Astrocyte (in vitro differentiated cells and primary cell): ENCODE measurements at regions not wholly inside any gene's neighbourhood (a gene's known extent, or its start where the extent isn't known, plus 50 kb on each side); places are given as distances from the start of the nearest gene placed in this dataset.

Source experiments
- DNase-seq: peaks from one replicate; pipeline ENCODE4 v3.0.0-alpha.2; 2010; ENCODE audit warnings: low read depth
- FAIRE-seq: peaks from 2 replicates; lab custom pipeline; 2011; peaks lifted over from hg19 to GRCh38; lab: Jason Lieb, UNC
- H2AFZ ChIP-seq: 2 replicates; pipeline ENCODE4 v1.6.0; 2012; ENCODE audit warnings: low read depth, low read length, inconsistent platforms
- H3K27ac ChIP-seq: 2 replicates; pipeline ENCODE4 v1.5.1; 2011; ENCODE audit warnings: low read depth, low read length, inconsistent platforms
- H3K27me3 ChIP-seq: 2 replicates; pipeline ENCODE4 v1.6.0; 2011; ENCODE audit warnings: low read length, inconsistent platforms; ENCODE audit not compliant: insufficient read depth
- H3K36me3 ChIP-seq: 2 replicates; pipeline ENCODE4 v1.5.1; 2011; ENCODE audit warnings: low read length, inconsistent platforms; ENCODE audit not compliant: insufficient read depth
- H3K4me1 ChIP-seq: 2 replicates; pipeline ENCODE4 v1.5.1; 2011; ENCODE audit warnings: low read length, inconsistent platforms; ENCODE audit not compliant: insufficient read depth
- H3K4me2 ChIP-seq: 2 replicates; pipeline ENCODE4 v1.6.0; 2012; ENCODE audit warnings: low read length, inconsistent platforms
- H3K4me3 ChIP-seq: 2 replicates; pipeline ENCODE4 v1.5.1; 2011; ENCODE audit warnings: low read depth, mild to moderate bottlenecking, low read length, inconsistent platforms; ENCODE audit not compliant: insufficient read depth
- H3K79me2 ChIP-seq: 2 replicates; pipeline ENCODE4 v1.6.0; 2012; ENCODE audit warnings: mild to moderate bottlenecking, low read length, inconsistent platforms; ENCODE audit not compliant: insufficient read depth
- H3K9ac ChIP-seq: 2 replicates; pipeline ENCODE4 v1.6.0; 2012; ENCODE audit warnings: mild to moderate bottlenecking, low read length, inconsistent platforms
- H3K9me3 ChIP-seq: 2 replicates; pipeline ENCODE4 v1.5.1; 2012; ENCODE audit warnings: low read depth, mild to moderate bottlenecking, low read length, inconsistent platforms; ENCODE audit not compliant: insufficient read depth
- H4K20me1 ChIP-seq: 2 replicates; pipeline ENCODE4 v1.6.0; 2012; ENCODE audit warnings: low read length, inconsistent platforms; ENCODE audit not compliant: insufficient read depth
- H3K27ac Mint-ChIP-seq: one replicate; pipeline ENCODE4 v1.8.0; 2021; ENCODE audit warnings: mild to moderate bottlenecking, mixed read lengths; ENCODE audit not compliant: unreplicated experiment
- H3K27me3 Mint-ChIP-seq: one replicate; pipeline ENCODE4 v1.8.0; 2021; ENCODE audit warnings: low read depth, mixed read lengths; ENCODE audit not compliant: unreplicated experiment
- H3K36me3 Mint-ChIP-seq: one replicate; pipeline ENCODE4 v1.8.0; 2021; ENCODE audit warnings: low read depth, mixed read lengths; ENCODE audit not compliant: unreplicated experiment
- H3K4me1 Mint-ChIP-seq: one replicate; pipeline ENCODE4 v1.8.0; 2021; ENCODE audit warnings: low read depth, mixed read lengths; ENCODE audit not compliant: unreplicated experiment
- H3K4me3 Mint-ChIP-seq: one replicate; pipeline ENCODE4 v1.8.0; 2021; ENCODE audit warnings: mild to moderate bottlenecking, moderate library complexity, mixed read lengths; ENCODE audit not compliant: unreplicated experiment
- H3K9me3 Mint-ChIP-seq: one replicate; pipeline ENCODE4 v1.8.0; 2021; ENCODE audit warnings: mild to moderate bottlenecking, mixed read lengths; ENCODE audit not compliant: unreplicated experiment
- EZH2 ChIP-seq: IDR thresholded peaks from 2 replicates; pipeline ENCODE4 v1.6.1; 2012; ENCODE audit warnings: mild to moderate bottlenecking, low read length, inconsistent platforms; ENCODE audit not compliant: insufficient read depth
- TF ChIP-seq, protein P1 (sequence below): IDR thresholded peaks from 2 replicates; pipeline ENCODE4 v1.5.1; 2011; ENCODE audit warnings: low read depth, mild to moderate bottlenecking, inconsistent platforms, low read length, moderate library complexity; ENCODE audit not compliant: insufficient read depth

DNA sequence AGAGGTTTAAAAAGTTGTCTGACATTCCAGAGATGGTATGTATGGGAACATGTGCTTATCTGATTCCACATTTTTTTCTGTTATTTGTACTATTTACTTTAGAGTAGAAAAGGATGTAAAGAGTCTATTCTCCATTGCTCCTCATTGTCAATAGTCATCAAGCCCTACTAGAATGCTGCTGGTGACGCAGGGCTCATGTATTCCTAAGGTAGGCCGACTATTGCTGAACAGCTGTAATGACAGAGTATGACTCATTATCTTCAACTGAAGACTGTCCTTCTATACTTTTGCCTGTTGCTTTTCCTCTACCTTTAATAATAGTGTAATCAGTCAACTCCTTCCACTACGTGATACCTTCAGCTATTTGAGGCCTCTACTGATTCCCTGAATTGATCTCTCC is 509.1 kb upstream of the NR3C2 start:
- no peaks in the 10 kb centered on the region for H3K9me3 ChIP-seq
- H3K4me2 ChIP-seq, result no peak overlapping the region
- H3K4me3 ChIP-seq, result no peak overlapping the region
- H2AFZ ChIP-seq, result no peak overlapping the region
- no peaks in the 10 kb centered on the region for H3K27me3 ChIP-seq
- H3K4me1 ChIP-seq, result no peaks in the 10 kb centered on the region
- DNase-seq (no peak), FAIRE-seq (peak; percentile 34)
- Mint-ChIP-seq H3K9me3 (peaks cover 1% of the 10 kb centered on the region), H3K36me3 (no peaks in the 10 kb centered on the region), H3K4me3 (no peak overlapping the region), H3K4me1 (peaks cover 15% of the 10 kb centered on the region), H3K27me3 (no peaks in the 10 kb centered on the region), H3K27ac (no peak overlapping the region)
- no peak overlapping the region for H3K27ac ChIP-seq
- no peaks in the 10 kb centered on the region for H4K20me1 ChIP-seq
- H3K36me3 ChIP-seq, result no peaks in the 10 kb centered on the region
- TF ChIP-seq, protein P1, sequence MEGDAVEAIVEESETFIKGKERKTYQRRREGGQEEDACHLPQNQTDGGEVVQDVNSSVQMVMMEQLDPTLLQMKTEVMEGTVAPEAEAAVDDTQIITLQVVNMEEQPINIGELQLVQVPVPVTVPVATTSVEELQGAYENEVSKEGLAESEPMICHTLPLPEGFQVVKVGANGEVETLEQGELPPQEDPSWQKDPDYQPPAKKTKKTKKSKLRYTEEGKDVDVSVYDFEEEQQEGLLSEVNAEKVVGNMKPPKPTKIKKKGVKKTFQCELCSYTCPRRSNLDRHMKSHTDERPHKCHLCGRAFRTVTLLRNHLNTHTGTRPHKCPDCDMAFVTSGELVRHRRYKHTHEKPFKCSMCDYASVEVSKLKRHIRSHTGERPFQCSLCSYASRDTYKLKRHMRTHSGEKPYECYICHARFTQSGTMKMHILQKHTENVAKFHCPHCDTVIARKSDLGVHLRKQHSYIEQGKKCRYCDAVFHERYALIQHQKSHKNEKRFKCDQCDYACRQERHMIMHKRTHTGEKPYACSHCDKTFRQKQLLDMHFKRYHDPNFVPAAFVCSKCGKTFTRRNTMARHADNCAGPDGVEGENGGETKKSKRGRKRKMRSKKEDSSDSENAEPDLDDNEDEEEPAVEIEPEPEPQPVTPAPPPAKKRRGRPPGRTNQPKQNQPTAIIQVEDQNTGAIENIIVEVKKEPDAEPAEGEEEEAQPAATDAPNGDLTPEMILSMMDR, result no peak
- no peak for TF ChIP-seq EZH2
- H3K9ac ChIP-seq, result no peak overlapping the region
- no peaks in the 10 kb centered on the region for H3K79me2 ChIP-seq

DNA sequence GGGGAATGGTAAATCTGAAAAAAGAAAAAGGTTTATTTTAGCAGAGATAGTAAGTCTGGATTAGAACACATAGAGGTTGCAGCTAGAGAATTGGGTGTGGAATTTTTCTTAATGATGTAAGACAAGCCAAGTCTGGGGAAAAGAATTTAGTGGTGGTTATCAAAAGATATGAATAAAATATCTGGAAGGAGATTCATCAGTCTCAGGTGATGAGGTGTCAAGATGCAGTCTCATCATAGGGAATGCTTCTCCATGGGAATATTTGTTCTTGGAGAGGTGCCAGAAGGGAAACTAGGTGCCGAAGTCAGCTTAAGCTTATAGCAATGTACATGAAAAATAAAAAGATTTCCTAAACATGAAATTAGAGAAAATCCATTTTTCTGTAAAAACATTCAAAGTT is 504.1 kb upstream of the NR3C2 start:
- Histone ChIP-seq H3K27me3 (no peaks in the 10 kb centered on the region), H3K4me1 (no peaks in the 10 kb centered on the region), H3K4me3 (no peak overlapping the region), H3K4me2 (no peak overlapping the region), H3K79me2 (no peaks in the 10 kb centered on the region), H2AFZ (no peak overlapping the region), H3K27ac (no peak overlapping the region), H3K36me3 (no peaks in the 10 kb centered on the region), H3K9ac (no peak overlapping the region), H3K9me3 (no peaks in the 10 kb centered on the region), H4K20me1 (no peaks in the 10 kb centered on the region)
- no peak overlapping the region for H3K27ac Mint-ChIP-seq
- H3K36me3 Mint-ChIP-seq, result no peaks in the 10 kb centered on the region
- H3K27me3 Mint-ChIP-seq, result no peaks in the 10 kb centered on the region
- TF ChIP-seq, protein P1, result no peak
- TF ChIP-seq EZH2, result no peak
- H3K4me3 Mint-ChIP-seq, result no peak overlapping the region
- H3K9me3 Mint-ChIP-seq, result peaks cover 6% of the 10 kb centered on the region
- no peak for FAIRE-seq
- no peak for DNase-seq
- peaks cover under 1% of the 10 kb centered on the region for H3K4me1 Mint-ChIP-seq

DNA sequence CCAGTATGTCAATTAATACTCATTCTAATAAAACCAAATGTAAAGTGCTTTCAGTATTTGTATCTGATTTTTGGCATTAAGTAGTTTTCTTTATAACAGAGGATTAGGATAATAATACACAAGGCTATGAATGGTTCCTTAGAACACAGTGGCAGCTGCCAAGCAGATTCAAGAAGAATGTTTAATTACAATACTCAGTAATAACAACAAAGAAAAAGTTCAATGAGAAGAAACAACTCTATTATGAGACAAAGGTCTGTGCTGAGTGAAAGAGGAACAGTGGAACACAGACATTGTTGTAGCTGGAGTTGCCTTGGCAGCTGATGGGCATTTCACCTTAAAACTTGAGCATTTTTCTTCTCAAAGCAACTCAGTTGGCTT is 502.6 kb upstream of the NR3C2 start:
- Histone ChIP-seq H3K4me3 (no peak overlapping the region), H3K36me3 (no peaks in the 10 kb centered on the region), H3K27ac (no peak overlapping the region), H3K4me1 (no peaks in the 10 kb centered on the region), H3K79me2 (no peaks in the 10 kb centered on the region), H3K9me3 (no peaks in the 10 kb centered on the region), H3K9ac (no peak overlapping the region), H4K20me1 (no peaks in the 10 kb centered on the region), H2AFZ (no peak overlapping the region), H3K4me2 (no peak overlapping the region), H3K27me3 (no peaks in the 10 kb centered on the region)
- TF ChIP-seq EZH2, result no peak
- TF ChIP-seq, protein P1, result no peak
- no peaks in the 10 kb centered on the region for H3K4me1 Mint-ChIP-seq
- no peak overlapping the region for H3K27ac Mint-ChIP-seq
- peaks cover 6% of the 10 kb centered on the region for H3K9me3 Mint-ChIP-seq
- FAIRE-seq (no peak), DNase-seq (no peak)
- H3K27me3 Mint-ChIP-seq, result no peaks in the 10 kb centered on the region
- no peak overlapping the region for H3K4me3 Mint-ChIP-seq
- H3K36me3 Mint-ChIP-seq, result no peaks in the 10 kb centered on the region
